PFSK-1 (cell line): ENCODE measurements at regions not wholly inside any gene's neighbourhood (a gene's known extent, or its start where the extent isn't known, plus 50 kb on each side); places are given as distances from the start of the nearest gene placed in this dataset.

Experiments used
- FOXP2 ChIP-seq: optimal IDR thresholded peaks from 2 replicates; pipeline ENCODE3; 2011; ENCODE audit warnings: borderline replicate concordance, control low read depth, inconsistent platforms; ENCODE audit not compliant: insufficient read depth; ENCODE audit errors: extremely low read length, extremely low read depth
- POLR2AphosphoS5 ChIP-seq: IDR thresholded peaks from 2 replicates; pipeline ENCODE4 v1.6.1; 2012; ENCODE audit warnings: low read depth, mild to moderate bottlenecking, control low read depth, low read length, moderate library complexity
- SIN3A ChIP-seq: IDR thresholded peaks from 2 replicates; pipeline ENCODE4 v1.6.1; 2012; ENCODE audit warnings: mild to moderate bottlenecking, low read length, moderate library complexity, borderline replicate concordance; ENCODE audit not compliant: insufficient read depth
- TAF1 ChIP-seq: IDR thresholded peaks from 2 replicates; pipeline ENCODE4 v1.6.1; 2012; ENCODE audit warnings: low read length, control low read depth, borderline replicate concordance; ENCODE audit not compliant: insufficient read depth
- TF ChIP-seq, protein P1 (sequence below), 2 experiments: IDR thresholded peaks; 2 replicates each; pipeline versions ENCODE4 v1.6.1 to v1.8.0; 2011 to 2012; ENCODE audit warnings: low read depth in 2 of 2, low read length in 2 of 2, control low read depth in 1 of 2, inconsistent platforms in 1 of 2, mild to moderate bottlenecking in 1 of 2, moderate library complexity in 1 of 2; ENCODE audit not compliant: insufficient read depth in 1 of 2

DNA sequence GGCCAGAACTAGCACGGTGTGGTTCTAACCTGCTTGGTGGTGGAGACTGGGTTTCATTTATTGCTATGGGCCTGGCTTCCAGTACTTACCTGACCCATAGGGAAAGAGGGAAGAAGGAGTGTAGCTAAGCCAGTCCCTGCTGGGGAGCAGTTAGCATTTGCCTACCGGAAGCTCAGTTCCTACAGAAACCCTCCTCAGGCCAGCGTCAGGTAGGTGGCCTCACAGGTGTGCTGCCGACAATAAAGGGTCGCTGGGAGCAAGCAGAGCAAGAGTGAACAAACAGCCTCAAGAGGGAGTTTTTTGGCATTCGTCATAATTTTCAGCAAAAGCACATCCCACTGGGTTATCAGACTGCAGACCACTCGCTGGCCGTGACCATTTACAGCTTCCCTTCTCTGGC, 740.6 kb upstream of the TENM3 start:
- TF ChIP-seq TAF1 (no peak), POLR2AphosphoS5 (no peak), FOXP2 (no peak), SIN3A (no peak)
- TF ChIP-seq, protein P1, sequence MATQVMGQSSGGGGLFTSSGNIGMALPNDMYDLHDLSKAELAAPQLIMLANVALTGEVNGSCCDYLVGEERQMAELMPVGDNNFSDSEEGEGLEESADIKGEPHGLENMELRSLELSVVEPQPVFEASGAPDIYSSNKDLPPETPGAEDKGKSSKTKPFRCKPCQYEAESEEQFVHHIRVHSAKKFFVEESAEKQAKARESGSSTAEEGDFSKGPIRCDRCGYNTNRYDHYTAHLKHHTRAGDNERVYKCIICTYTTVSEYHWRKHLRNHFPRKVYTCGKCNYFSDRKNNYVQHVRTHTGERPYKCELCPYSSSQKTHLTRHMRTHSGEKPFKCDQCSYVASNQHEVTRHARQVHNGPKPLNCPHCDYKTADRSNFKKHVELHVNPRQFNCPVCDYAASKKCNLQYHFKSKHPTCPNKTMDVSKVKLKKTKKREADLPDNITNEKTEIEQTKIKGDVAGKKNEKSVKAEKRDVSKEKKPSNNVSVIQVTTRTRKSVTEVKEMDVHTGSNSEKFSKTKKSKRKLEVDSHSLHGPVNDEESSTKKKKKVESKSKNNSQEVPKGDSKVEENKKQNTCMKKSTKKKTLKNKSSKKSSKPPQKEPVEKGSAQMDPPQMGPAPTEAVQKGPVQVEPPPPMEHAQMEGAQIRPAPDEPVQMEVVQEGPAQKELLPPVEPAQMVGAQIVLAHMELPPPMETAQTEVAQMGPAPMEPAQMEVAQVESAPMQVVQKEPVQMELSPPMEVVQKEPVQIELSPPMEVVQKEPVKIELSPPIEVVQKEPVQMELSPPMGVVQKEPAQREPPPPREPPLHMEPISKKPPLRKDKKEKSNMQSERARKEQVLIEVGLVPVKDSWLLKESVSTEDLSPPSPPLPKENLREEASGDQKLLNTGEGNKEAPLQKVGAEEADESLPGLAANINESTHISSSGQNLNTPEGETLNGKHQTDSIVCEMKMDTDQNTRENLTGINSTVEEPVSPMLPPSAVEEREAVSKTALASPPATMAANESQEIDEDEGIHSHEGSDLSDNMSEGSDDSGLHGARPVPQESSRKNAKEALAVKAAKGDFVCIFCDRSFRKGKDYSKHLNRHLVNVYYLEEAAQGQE (IDR thresholded peaks at IDR 0.05; ENCODE audit: insufficient read depth in 1 of 2, low read depth in 2 of 2, low read length in 2 of 2), result no peak
